Smooth muscle cell (in vitro differentiated cells): ENCODE measurements at regions not wholly inside any gene's neighbourhood (a gene's known extent, or its start where the extent isn't known, plus 50 kb on each side); places are given as distances from the start of the nearest gene placed in this dataset.

Experiments
- DNase-seq: peaks from one replicate; lab custom pipeline; 2025; ENCODE audit not compliant: unreplicated experiment; lab: John Stamatoyannopoulos, UW
- H2AFZ ChIP-seq: fragments of 200-600 bp; sonication (generic); 2 replicates; pipeline ENCODE4 v1.6.0; 2016; ENCODE audit warnings: antibody characterized with exemption, low read depth, mild to moderate bottlenecking
- H3F3A ChIP-seq: fragments of 200-600 bp; sonication (generic); 2 replicates; pipeline ENCODE4 v1.6.0; 2017; ENCODE audit warnings: antibody characterized with exemption, low read depth
- H3K27ac ChIP-seq: fragments of 200-600 bp; sonication (generic); 2 replicates; pipeline ENCODE4 v1.5.1; 2016; ENCODE audit warnings: low read depth, mild to moderate bottlenecking
- H3K27me3 ChIP-seq: fragments of 200-600 bp; sonication (generic); 2 replicates; pipeline ENCODE4 v1.6.1; 2016; ENCODE audit warnings: low read depth, mild to moderate bottlenecking
- H3K36me3 ChIP-seq: fragments of 200-600 bp; sonication (generic); 2 replicates; pipeline ENCODE4 v1.5.1; 2016; ENCODE audit warnings: low read depth
- H3K4me1 ChIP-seq: fragments of 200-600 bp; sonication (generic); 2 replicates; pipeline ENCODE4 v1.5.1; 2016; ENCODE audit warnings: low read depth
- H3K4me2 ChIP-seq: fragments of 200-600 bp; sonication (generic); 2 replicates; pipeline ENCODE4 v1.6.0; 2016; ENCODE audit warnings: mild to moderate bottlenecking
- H3K4me3 ChIP-seq: fragments of 200-600 bp; sonication (generic); 2 replicates; pipeline ENCODE4 v1.5.1; 2016; ENCODE audit warnings: mild to moderate bottlenecking
- H3K79me2 ChIP-seq: fragments of 200-600 bp; sonication (generic); 2 replicates; pipeline ENCODE4 v1.6.0; 2016; ENCODE audit warnings: low read depth, mild to moderate bottlenecking
- H3K9ac ChIP-seq: fragments of 200-600 bp; sonication (generic); 2 replicates; pipeline ENCODE4 v1.6.0; 2016; ENCODE audit warnings: low read depth
- H3K9me3 ChIP-seq: fragments of 200-600 bp; sonication (generic); replicated peaks from 2 replicates; pipeline ENCODE4 v1.5.1; 2016; ENCODE audit warnings: low read depth
- H4K20me1 ChIP-seq: fragments of 200-600 bp; sonication (generic); 2 replicates; pipeline ENCODE4 v1.6.0; 2016; ENCODE audit warnings: low read depth
- CTCF ChIP-seq: fragments of 200-600 bp; sonication (generic); IDR thresholded peaks from 2 replicates; pipeline ENCODE4 v1.5.1; 2017; ENCODE audit warnings: borderline replicate concordance, mild to moderate bottlenecking, antibody characterized with exemption; ENCODE audit not compliant: insufficient read depth, poor library complexity, severe bottlenecking
- WGBS: methylation state at CpG from one replicate; pipeline ENCODE4 v1.1.7; 2016; ENCODE audit warnings: low lambda C conversion rate; 5-methylcytosine and 5-hydroxymethylcytosine counted together

GRCh38 chr15:96502196-96502595 is 171.7 kb downstream of the NR2F2 start:
- H2AFZ ChIP-seq = no peak overlapping the region
- peaks cover 6% of the 10 kb centered on the region for H3K4me1 ChIP-seq

GRCh38 chr15:96503276-96503675 is 172.8 kb downstream of the NR2F2 start:
- Histone ChIP-seq H3K4me1 (peaks cover 6% of the 10 kb centered on the region), H4K20me1 (no peaks in the 10 kb centered on the region), H3K4me3 (no peak overlapping the region), H2AFZ (no peak overlapping the region), H3K9me3 (no peaks in the 10 kb centered on the region), H3F3A (no peaks in the 10 kb centered on the region), H3K36me3 (no peaks in the 10 kb centered on the region), H3K79me2 (no peaks in the 10 kb centered on the region), H3K4me2 (no peak overlapping the region), H3K27me3 (peaks cover 55% of the 10 kb centered on the region), H3K27ac (no peak overlapping the region), H3K9ac (no peak overlapping the region)
- 89% methylated on average over 7 of the region's 7 CpGs for WGBS
- no peak for TF ChIP-seq CTCF
- DNase-seq = no peak

More at GRCh38 chr15:96502196-96502595, 171.7 kb downstream of the NR2F2 start:
- H3K79me2 ChIP-seq = no peaks in the 10 kb centered on the region
- 90% methylated on average over 4 of the region's 4 CpGs for WGBS
- DNase-seq = no peak
- H4K20me1 ChIP-seq = no peaks in the 10 kb centered on the region
- no peaks in the 10 kb centered on the region for H3K9me3 ChIP-seq
- H3K27ac ChIP-seq = no peak overlapping the region
- H3F3A ChIP-seq = no peaks in the 10 kb centered on the region
- no peaks in the 10 kb centered on the region for H3K36me3 ChIP-seq
- H3K9ac ChIP-seq = no peak overlapping the region
- H3K27me3 ChIP-seq = peaks cover 57% of the 10 kb centered on the region
- H3K4me3 ChIP-seq = no peak overlapping the region
- H3K4me2 ChIP-seq = no peak overlapping the region
- no peak for TF ChIP-seq CTCF

- TF ChIP-seq CTCF = no peak
- H3K79me2 ChIP-seq = no peaks in the 10 kb centered on the region
- no peak overlapping the region for H3K9ac ChIP-seq
- H3K27ac ChIP-seq = no peak overlapping the region
- WGBS = 83% methylated on average over 4 of the region's 4 CpGs
- no peaks in the 10 kb centered on the region for H3F3A ChIP-seq
- no peak overlapping the region for H2AFZ ChIP-seq
- H3K36me3 ChIP-seq = no peaks in the 10 kb centered on the region
- H3K4me2 ChIP-seq = no peak overlapping the region
- DNase-seq = no peak
- H3K9me3 ChIP-seq = no peaks in the 10 kb centered on the region
- peaks cover 6% of the 10 kb centered on the region for H3K4me1 ChIP-seq
- no peaks in the 10 kb centered on the region for H4K20me1 ChIP-seq
- no peak overlapping the region for H3K4me3 ChIP-seq
- H3K27me3 ChIP-seq = peaks cover 55% of the 10 kb centered on the region
Measured at GRCh38 chr15:96504371-96504770, 173.9 kb downstream of the NR2F2 start.

GRCh38 chr15:96505014-96505413 is 174.5 kb downstream of the NR2F2 start:
- Histone ChIP-seq H3K4me1 (peaks cover 6% of the 10 kb centered on the region), H3K36me3 (no peaks in the 10 kb centered on the region)
- no peak for DNase-seq

More at GRCh38 chr15:96505014-96505413, 174.5 kb downstream of the NR2F2 start:
- H3K4me3 ChIP-seq = no peak overlapping the region
- H3K79me2 ChIP-seq = no peaks in the 10 kb centered on the region
- peaks cover 55% of the 10 kb centered on the region for H3K27me3 ChIP-seq
- no peaks in the 10 kb centered on the region for H3K9me3 ChIP-seq
- no peaks in the 10 kb centered on the region for H4K20me1 ChIP-seq
- no peak overlapping the region for H2AFZ ChIP-seq
- no peak overlapping the region for H3K27ac ChIP-seq
- TF ChIP-seq CTCF = no peak
- no peak overlapping the region for H3K4me2 ChIP-seq
- WGBS = 75% methylated on average over 4 of the region's 4 CpGs
- no peak overlapping the region for H3K9ac ChIP-seq
- no peaks in the 10 kb centered on the region for H3F3A ChIP-seq
